Esophagus muscularis mucosa (tissue), 4 donors: ENCODE measurements at regions not wholly inside any gene's neighbourhood (a gene's known extent, or its start where the extent isn't known, plus 50 kb on each side); places are given as distances from the start of the nearest gene placed in this dataset.

ENCODE experiments used
- DNase-seq: peaks from one replicate; pipeline ENCODE4 v3.0.0-alpha.2; 2017; ENCODE audit errors: extremely low spot score
- H3K27ac ChIP-seq, 4 donors: fragments of 200-600 bp; sonication (generic); replicated peaks in 1 of 4; 1 replicate in 3 of 4; 2 replicates in 1 of 4; pipeline ENCODE4 v1.5.1; 2016 to 2019; ENCODE audit warnings: mild to moderate bottlenecking in 1 of 4
- H3K27me3 ChIP-seq, 4 donors: fragments of 200-600 bp; sonication (generic); one replicate each; pipeline versions ENCODE4 v1.5.1 to v1.6.0; 2016 to 2019
- H3K36me3 ChIP-seq, 4 donors: fragments of 200-600 bp; sonication (generic); one replicate each; pipeline ENCODE4 v1.5.1; 2016 to 2019
- H3K4me1 ChIP-seq, 4 donors: fragments of 200-600 bp; sonication (generic); one replicate each; pipeline ENCODE4 v1.5.1; 2016 to 2019
- H3K4me3 ChIP-seq, 4 donors: fragments of 200-600 bp; sonication (generic); 1 replicate in 2 of 4; 2 replicates in 2 of 4; pipeline ENCODE4 v1.5.1; 2016 to 2019; ENCODE audit warnings: mild to moderate bottlenecking in 4 of 4, moderate library complexity in 1 of 4
- H3K9me3 ChIP-seq, 4 donors: fragments of 200-600 bp; sonication (generic); 1 replicate in 3 of 4; 2 replicates in 1 of 4; pipeline ENCODE4 v1.5.1; 2016 to 2019
- CTCF ChIP-seq, 3 experiments: fragments of 200-600 bp in 2 of 3; fragments of 450-650 bp in 1 of 3; sonication (generic) in 2 of 3; IDR thresholded peaks; one replicate each; pipeline ENCODE4 v1.5.1; 2017 to 2019; ENCODE audit warnings: antibody characterized with exemption in 3 of 3, mild to moderate bottlenecking in 2 of 3, moderate library complexity in 1 of 3
- EP300 ChIP-seq: sonication (generic); formaldehyde crosslinking; IDR thresholded peaks from one replicate; pipeline ENCODE4 v1.6.1; 2017; ENCODE audit warnings: antibody characterized with exemption
- POLR2A ChIP-seq: fragments of 450-650 bp; IDR thresholded peaks from one replicate; pipeline ENCODE4 v1.6.1; 2017; ENCODE audit warnings: antibody characterized with exemption, moderate library complexity, mild to moderate bottlenecking, low read depth
- POLR2AphosphoS5 ChIP-seq, 2 donors: sonication (generic); formaldehyde crosslinking; IDR thresholded peaks; one replicate each; pipeline ENCODE4 v1.6.1; 2017; ENCODE audit warnings: antibody characterized with exemption in 2 of 2
- WGBS: methylation state at CpG from one replicate; pipeline ENCODE4 v1.1.5; 2018; 5-methylcytosine and 5-hydroxymethylcytosine counted together
- intact Hi-C: fragments of 100-400 bp; cut with DNase I; formaldehyde crosslinking; loops from one replicate; pipeline ENCODE4 v1.15.1; 2023

DNA sequence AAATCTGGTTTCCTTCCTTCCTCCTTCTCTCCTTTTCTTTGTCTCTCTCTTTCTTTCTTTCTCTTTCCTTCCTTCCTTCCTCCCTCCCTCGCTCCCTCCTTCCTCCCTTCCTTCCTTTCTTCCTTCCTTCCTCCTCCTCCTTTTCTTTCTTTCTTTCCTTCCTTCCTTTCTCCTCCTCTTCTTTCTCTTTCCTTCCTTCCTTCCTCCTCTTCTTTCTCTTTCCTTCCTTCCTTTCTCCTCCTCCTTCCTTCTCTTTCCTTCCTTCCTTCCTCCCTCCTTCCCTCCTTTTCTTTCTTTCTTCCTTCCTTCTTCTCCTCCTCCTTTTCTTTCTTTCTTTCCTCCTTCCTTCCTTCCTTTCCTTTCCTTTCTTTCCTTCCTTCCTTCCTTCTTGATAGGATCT lies 61.2 kb downstream of the VIP start:
- no peak for DNase-seq
- intact Hi-C loops, result no loop called here
- 77% methylated on average over 1 of the region's 1 CpG for WGBS

DNA sequence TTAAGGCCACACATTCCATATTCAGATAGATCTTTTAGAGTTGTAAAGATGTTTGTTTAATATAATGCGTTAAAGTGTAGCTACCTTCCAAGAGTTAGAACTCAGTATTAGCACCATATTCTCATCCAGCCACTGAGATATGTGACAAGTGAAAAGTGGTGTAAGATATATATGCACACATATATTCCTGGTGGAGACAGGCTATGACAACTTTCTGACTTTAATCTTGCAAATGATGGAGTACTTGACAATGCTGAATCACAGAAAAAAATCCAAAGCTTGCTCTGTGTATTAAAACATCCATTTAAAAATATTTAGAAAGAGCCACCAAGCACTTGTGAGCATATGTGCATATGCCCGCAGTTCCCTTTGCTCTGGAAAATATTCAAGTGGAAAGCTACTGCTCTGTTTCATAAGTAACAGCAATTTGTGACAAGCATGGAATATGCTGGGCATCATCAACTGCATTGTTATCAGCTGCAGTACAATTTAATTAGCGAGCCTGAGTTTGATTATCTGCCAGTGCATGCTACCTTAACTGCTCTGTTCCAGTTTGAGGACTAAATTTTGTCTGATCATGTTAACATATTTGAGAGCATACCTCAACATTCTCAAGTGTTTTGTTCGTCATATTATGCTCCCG lies 64.8 kb downstream of the VIP start:
- no peaks in the 10 kb centered on the region for H3K27me3 ChIP-seq
- no peaks in the 10 kb centered on the region for H3K4me1 ChIP-seq
- no peak for DNase-seq
- intact Hi-C loops, result no loop called here
- no peaks in the 10 kb centered on the region for H3K9me3 ChIP-seq
- H3K27ac ChIP-seq, result no peak overlapping the region
- 82% methylated on average over 5 of the region's 5 CpGs for WGBS
- no peaks in the 10 kb centered on the region for H3K36me3 ChIP-seq
- TF ChIP-seq CTCF (IDR thresholded peaks at IDR 0.05), result no peak
- TF ChIP-seq EP300, result no peak
- no peak for TF ChIP-seq POLR2AphosphoS5 (IDR thresholded peaks at IDR 0.05)
- no peak for TF ChIP-seq POLR2A
- no peak overlapping the region for H3K4me3 ChIP-seq

More for the DNA sequence above, 61.2 kb downstream of the VIP start:
- Histone ChIP-seq H3K4me3 (no peak overlapping the region), H3K4me1 (no peaks in the 10 kb centered on the region), H3K27me3 (no peaks in the 10 kb centered on the region), H3K36me3 (no peaks in the 10 kb centered on the region), H3K9me3 (no peaks in the 10 kb centered on the region), H3K27ac (no peak overlapping the region)
- TF ChIP-seq POLR2AphosphoS5 (IDR thresholded peaks at IDR 0.05), result no peak

GRCh38 chr6:152816055-152816454 lies 65.5 kb downstream of the VIP start:
- TF ChIP-seq POLR2AphosphoS5 (IDR thresholded peaks at IDR 0.05) (no peak), POLR2A (no peak), EP300 (no peak), CTCF (IDR thresholded peaks at IDR 0.05) (no peak)
- Histone ChIP-seq H3K4me1 (no peaks in the 10 kb centered on the region), H3K9me3 (no peaks in the 10 kb centered on the region), H3K27ac (no peak overlapping the region), H3K27me3 (no peaks in the 10 kb centered on the region), H3K4me3 (no peak overlapping the region), H3K36me3 (no peaks in the 10 kb centered on the region)
- no peak for DNase-seq
- intact Hi-C loops, result no loop called here
- 44% methylated on average over 3 of the region's 3 CpGs for WGBS

- DNase-seq, result no peak
- 46% methylated on average over 4 of the region's 4 CpGs for WGBS
- TF ChIP-seq CTCF (IDR thresholded peaks at IDR 0.05) (no peak), POLR2A (no peak), POLR2AphosphoS5 (IDR thresholded peaks at IDR 0.05) (no peak), EP300 (no peak)
- Histone ChIP-seq H3K4me1 (no peaks in the 10 kb centered on the region), H3K9me3 (no peaks in the 10 kb centered on the region), H3K4me3 (no peak overlapping the region), H3K27ac (no peak overlapping the region), H3K27me3 (no peaks in the 10 kb centered on the region), H3K36me3 (no peaks in the 10 kb centered on the region)
- intact Hi-C loops, result no loop called here
These were observed 70.9 kb downstream of the VIP start for GRCh38 chr6:152821525-152821924.

DNA sequence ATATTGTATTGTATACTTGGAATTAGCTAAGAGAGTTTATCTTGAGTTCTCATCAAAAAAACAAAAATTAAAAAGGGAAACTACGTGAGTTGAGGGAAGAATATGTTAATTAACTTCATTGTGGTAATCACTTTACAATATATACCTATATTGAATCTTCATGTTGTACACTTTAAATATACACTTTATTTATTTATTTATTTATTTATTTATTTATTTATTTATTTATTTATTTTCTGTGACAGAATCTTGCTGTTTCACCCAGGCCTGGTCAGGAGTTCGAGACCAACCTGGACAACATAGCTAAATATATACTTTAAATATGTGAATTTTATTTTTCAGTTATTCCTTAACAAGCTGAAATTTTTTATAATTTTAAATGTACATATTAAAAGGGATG lies 74.1 kb downstream of the VIP start:
- no peaks in the 10 kb centered on the region for H3K27me3 ChIP-seq
- DNase-seq, result no peak
- no peaks in the 10 kb centered on the region for H3K36me3 ChIP-seq
- no peak overlapping the region for H3K4me3 ChIP-seq
- intact Hi-C loops, result no loop called here
- TF ChIP-seq POLR2AphosphoS5 (IDR thresholded peaks at IDR 0.05) (no peak), POLR2A (no peak), CTCF (IDR thresholded peaks at IDR 0.05) (no peak), EP300 (no peak)
- H3K4me1 ChIP-seq, result no peaks in the 10 kb centered on the region
- 89% methylated on average over 2 of the region's 2 CpGs for WGBS
- no peak overlapping the region for H3K27ac ChIP-seq
- no peaks in the 10 kb centered on the region for H3K9me3 ChIP-seq
